ENCODE measurements at regions not wholly inside any gene's neighbourhood (a gene's known extent, or its start where the extent isn't known, plus 50 kb on each side); places are given as distances from the start of the nearest gene placed in this dataset.
"Not testable (repeated sequence)": the region's sequence is repeated elsewhere in the genome, so short reads cannot be mapped to it uniquely, and the experiment has no call there.

DNA sequence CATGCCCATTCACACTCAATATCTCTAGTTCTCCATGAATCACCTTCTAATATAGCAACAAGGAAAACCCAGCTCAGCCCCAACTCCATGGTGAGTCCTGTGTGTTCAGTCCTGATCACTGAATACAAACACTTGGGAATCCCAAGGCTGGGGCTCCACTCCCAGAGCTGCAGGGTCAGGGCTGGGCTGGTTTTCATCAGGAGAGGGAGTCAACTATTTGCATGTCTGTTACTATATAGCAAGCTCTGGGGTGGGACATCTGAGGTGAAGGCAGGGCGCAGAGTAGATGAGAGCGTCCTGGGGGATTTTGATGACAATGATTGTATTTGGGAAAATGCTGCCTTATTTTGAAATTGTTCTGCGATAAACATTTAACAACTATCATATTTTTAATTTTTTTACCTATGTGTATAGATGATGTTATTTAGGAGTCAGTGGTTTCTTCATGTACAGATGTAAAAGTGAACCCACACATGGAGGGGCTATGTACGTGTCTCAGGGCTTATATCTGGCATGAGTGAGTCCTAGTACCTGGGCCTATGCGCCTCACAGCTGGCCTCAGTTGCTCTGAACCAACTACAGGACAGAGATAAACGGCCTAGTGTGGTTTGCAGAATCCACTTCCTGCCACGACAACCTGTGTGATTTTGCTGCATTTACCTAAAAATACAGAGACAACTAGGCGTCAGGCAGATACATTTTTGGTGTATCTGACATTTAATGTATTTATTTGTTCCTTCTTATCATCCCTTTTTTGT, 603.7 kb downstream of the TMEM121 start:
- TF ChIP-seq, protein P1, sequence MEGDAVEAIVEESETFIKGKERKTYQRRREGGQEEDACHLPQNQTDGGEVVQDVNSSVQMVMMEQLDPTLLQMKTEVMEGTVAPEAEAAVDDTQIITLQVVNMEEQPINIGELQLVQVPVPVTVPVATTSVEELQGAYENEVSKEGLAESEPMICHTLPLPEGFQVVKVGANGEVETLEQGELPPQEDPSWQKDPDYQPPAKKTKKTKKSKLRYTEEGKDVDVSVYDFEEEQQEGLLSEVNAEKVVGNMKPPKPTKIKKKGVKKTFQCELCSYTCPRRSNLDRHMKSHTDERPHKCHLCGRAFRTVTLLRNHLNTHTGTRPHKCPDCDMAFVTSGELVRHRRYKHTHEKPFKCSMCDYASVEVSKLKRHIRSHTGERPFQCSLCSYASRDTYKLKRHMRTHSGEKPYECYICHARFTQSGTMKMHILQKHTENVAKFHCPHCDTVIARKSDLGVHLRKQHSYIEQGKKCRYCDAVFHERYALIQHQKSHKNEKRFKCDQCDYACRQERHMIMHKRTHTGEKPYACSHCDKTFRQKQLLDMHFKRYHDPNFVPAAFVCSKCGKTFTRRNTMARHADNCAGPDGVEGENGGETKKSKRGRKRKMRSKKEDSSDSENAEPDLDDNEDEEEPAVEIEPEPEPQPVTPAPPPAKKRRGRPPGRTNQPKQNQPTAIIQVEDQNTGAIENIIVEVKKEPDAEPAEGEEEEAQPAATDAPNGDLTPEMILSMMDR (IDR thresholded peaks at IDR 0.05), result not testable (repeated sequence)
- not testable (repeated sequence) for TF ChIP-seq POLR2A (IDR thresholded peaks at IDR 0.05)

Data from heart left ventricle (tissue), 13 donors.